HuH-7.5 (cell line): ENCODE measurements at regions not wholly inside any gene's neighbourhood (a gene's known extent, or its start where the extent isn't known, plus 50 kb on each side); places are given as distances from the start of the nearest gene placed in this dataset.

ENCODE experiments used
- DNase-seq: peaks from one replicate; pipeline ENCODE4 v3.0.0; 2011; ENCODE audit warnings: low spot score

DNA sequence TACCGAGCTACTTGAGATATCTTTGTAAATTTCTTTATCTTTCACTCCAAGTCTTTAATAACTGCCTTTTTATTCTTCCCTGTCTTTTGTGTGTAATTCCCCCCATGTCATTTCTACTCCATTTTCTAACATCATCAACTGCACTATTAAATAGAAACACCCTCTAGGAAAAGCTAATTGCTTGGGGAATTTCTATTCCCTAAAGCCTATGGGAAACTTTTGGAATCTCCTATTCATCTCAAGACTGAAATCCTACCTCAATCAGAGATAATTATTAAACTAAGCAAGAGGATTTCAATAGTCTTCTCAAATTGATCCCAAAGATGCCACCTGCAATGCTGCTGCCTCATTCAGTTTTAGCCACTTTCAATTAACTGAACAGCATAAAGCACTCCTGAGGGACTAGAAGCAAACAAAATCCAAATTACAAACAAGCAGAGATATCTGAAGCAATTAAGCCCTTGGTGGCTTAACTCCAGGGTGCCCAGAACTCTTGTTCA, 598.7 kb downstream of the IGSF11 start:
- no peak for DNase-seq

- DNase-seq: no peak
These were observed 597.9 kb downstream of the IGSF11 start for GRCh38 chr3:118436697-118437262.

DNA sequence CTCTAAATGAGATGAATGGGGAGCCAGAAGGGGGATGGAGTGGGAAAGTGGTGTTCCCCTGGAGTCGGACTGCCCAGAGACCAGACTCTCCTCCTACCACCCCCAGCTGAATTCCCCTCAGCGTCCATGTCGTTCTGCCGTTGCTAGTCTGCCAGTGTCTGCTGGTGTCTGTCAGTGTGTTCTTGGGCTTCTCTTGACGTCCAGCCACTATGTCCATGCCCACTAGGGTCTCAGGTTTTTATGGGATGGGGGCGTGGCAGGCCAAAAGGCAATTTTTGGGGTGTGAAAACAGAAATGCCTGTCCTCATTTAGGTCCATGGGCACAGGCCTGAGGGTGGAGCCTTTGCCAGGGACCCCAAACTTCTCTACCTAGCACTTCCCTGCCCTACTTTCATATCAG, 589.6 kb downstream of the IGSF11 start:
- DNase-seq: no peak

DNA sequence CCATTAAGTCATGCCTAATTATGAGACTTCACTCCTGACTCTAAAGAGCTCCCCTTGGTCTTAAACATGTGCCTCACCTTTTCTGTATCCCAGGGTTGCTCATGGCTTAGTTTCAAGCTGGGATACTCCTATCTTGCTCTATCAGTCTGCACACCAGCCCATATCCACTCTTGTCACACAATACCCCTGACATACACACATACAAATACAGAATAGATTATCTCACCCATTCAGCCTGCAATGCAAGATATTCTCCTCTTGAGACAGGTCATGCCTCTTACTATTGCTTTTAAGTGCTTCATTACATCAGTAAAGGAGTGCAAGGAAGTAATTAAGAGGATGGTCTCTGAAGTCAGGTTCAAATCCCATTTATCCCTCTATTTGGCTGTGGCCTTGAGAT, 587.3 kb downstream of the IGSF11 start:
- DNase-seq: no peak

- no peak for DNase-seq
These were observed 567.8 kb downstream of the IGSF11 start for GRCh38 chr3:118466795-118467330.

GRCh38 chr3:118468801-118469200, 565.8 kb downstream of the IGSF11 start:
- DNase-seq: no peak

GRCh38 chr3:118472586-118472985, 562.1 kb downstream of the IGSF11 start:
- DNase-seq: no peak

DNA sequence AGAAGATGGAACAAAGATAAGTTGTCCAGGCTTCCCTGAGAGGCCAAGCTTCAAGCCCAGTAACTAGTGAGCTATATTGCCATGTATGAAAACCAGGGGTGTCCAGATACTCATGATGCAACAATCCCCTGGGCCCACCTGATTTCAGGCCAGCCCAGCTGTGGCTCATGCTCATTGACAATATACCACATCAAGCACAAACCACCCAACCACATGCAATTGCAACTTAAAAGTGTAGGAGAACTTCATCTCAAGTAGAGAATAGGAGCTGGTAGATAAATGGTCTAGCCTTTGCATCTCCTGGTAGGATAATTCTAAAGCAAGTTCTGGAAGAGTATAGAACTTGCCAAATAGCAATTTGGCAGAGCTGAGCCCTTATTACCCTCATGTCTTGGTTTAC, 561.3 kb downstream of the IGSF11 start:
- no peak for DNase-seq

- no peak for DNase-seq
These were observed 557.6 kb downstream of the IGSF11 start for GRCh38 chr3:118476885-118477618.

DNA sequence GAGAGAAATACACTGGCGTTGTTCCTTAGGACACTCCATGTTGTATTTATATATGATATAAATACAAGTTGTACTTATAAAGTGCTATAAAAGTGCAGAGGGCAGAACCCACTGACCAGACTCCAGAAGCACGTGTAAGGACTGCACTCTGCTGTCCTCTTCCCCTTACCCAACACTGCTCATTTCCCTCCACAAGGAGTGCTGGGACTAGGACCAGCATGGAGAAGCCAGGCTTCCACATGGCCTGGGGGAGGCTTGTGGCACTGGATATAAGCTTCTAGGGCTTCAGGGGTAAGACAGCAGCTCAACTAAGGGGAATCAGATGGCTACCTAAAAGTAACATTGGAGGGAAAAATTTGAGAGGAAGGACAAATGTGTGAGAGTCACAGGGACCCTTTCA, 556.9 kb downstream of the IGSF11 start:
- DNase-seq: no peak

- DNase-seq: no peak
These were observed 555.9 kb downstream of the IGSF11 start for GRCh38 chr3:118478706-118479276.

- no peak for DNase-seq
These were observed 555.3 kb downstream of the IGSF11 start for GRCh38 chr3:118479376-118479775.

DNA sequence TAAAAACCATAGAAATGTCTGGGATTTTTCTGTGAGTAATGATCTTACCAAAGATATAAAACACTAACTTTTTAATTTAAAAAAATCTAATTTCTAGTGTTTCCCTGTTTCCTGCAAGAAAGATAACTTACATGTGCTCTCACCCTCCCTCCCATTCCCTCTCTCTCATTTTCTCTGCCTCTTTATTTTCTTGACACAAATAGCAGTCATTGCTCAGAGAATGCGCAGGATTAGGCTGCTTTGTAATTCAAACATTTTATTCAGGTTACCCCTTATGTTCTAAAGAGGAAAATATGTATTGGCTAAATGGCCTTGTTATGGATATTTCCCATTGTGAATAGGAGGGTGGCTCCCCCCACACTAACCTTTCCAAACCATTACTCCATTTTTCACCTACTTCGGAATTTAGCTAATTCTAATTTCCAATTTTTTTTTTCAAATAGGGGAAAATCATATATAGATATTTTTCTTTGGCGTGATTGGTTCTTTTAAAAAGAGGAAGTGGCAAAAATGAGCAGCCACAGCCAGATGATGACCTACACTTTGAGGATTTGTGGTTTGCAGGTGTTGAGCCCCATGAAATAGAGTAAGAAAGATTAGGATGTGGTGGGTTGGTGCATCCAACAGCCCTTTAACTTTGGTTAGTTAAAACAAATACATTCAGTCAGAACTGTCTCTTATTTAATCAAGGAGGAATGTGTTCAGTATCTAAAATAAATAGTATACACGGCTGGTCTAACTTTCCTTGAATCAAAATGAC, 554.4 kb downstream of the IGSF11 start:
- DNase-seq: no peak

GRCh38 chr3:118485693-118486092, 549.0 kb downstream of the IGSF11 start:
- DNase-seq: no peak

DNA sequence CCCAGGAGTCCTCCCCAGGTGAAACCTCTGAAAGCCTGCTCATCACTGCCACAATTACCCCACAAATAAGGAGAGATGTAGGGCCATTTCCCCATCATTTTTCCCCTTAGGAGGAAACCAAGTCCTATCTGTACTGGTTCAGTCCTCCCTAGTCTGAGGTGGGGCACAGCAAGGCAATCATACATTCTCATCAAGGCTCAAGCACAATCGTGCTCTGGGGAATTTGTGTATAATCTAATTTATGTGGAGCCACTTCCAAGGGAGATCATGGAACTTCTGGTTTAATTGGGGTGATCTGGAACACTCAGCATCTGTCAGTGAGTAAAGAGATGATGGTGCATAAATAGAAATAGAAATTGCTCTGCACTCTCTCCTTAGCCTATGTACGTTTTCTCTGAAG, 546.9 kb downstream of the IGSF11 start:
- DNase-seq: no peak

- no peak for DNase-seq
These were observed 545.9 kb downstream of the IGSF11 start for GRCh38 chr3:118488732-118489131.

GRCh38 chr3:118495206-118495605, 539.4 kb downstream of the IGSF11 start:
- DNase-seq: no peak

DNA sequence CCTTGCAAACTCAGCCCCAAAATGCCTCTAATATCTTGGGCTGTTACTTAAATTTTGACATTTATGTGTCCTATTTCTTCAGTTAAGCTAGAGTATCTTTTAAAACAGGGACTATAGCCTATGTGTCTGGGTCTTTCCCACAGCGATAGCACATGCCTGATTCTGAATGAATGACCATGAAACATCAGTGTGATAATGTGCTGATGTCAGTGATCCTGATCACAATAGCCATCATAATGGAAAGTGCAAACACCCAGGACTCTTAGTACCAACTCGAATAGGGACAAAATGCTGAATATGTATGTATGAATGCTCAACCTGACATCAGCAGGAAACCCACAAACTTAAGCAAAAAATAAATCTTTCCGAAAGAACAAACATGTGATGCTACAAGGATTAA, 537.4 kb downstream of the IGSF11 start:
- DNase-seq: no peak

GRCh38 chr3:118501152-118501551, 533.5 kb downstream of the IGSF11 start:
- DNase-seq: no peak

DNA sequence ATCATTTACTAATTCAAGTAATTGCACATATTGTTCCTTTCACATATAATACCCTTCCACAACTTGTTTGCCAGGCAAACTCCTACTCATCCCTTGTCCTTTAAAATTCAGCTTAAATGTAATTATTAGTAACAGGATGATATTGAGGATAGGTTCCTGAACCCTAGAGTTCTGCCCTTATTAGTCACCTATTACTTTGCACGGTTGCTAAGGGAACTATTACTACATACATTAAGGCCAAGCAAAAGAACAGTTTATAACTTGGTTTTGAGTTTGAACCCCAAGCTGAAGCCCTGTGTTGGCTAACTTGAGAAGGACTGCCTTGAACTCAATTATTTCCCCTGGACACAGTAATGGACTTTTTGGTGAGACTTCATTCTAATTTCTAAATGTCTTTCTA, 529.7 kb downstream of the IGSF11 start:
- DNase-seq: no peak

DNA sequence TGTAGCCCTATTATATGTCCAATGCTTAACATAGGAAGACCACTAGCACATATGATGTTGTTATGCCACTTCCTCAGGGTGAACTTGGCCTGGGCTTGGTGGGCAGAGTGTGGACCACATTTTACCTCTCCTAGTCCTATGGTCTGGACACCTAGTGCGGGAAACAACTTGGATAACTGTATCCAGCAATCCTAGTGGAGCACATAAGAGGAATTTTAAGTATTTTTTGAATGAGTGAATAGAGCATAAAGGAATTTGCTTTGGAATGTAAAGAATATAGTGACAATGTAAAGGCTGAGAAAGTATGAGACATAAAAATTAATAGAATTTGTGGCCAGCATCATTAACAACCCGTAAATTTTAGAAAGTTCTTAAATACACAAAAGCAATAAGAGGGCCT, 528.9 kb downstream of the IGSF11 start:
- no peak for DNase-seq

- DNase-seq: no peak
These were observed 523.2 kb downstream of the IGSF11 start for GRCh38 chr3:118511402-118511801.

GRCh38 chr3:118512301-118512700, 522.3 kb downstream of the IGSF11 start:
- DNase-seq: no peak
